PC-9 (cell line): ENCODE measurements at regions not wholly inside any gene's neighbourhood (a gene's known extent, or its start where the extent isn't known, plus 50 kb on each side); places are given as distances from the start of the nearest gene placed in this dataset.

Experiments
- CTCF ChIP-seq: fragments of 200-600 bp; sonication (generic); conservative IDR thresholded peaks from 2 replicates; pipeline ENCODE4 v1.6.1; 2017; ENCODE audit warnings: mixed run types, antibody characterized with exemption, mild to moderate bottlenecking, moderate library complexity
- EZH2 ChIP-seq: fragments of 200-600 bp; sonication (generic); IDR thresholded peaks from 2 replicates; pipeline ENCODE4 v1.8.0; 2017; ENCODE audit warnings: antibody characterized with exemption, low read depth

- TF ChIP-seq CTCF (no peak), EZH2 (no peak)
These were observed 191.5 kb upstream of the NR3C2 start for GRCh38 chr4:148633720-148634119.
